Activated naive CD8-positive, alpha-beta T cell treated with anti-CD3 and anti-CD28 coated beads, Interleukin-2, amount 50 U/mL, for 24 hours (primary cell): ENCODE measurements at regions not wholly inside any gene's neighbourhood (a gene's known extent, or its start where the extent isn't known, plus 50 kb on each side); places are given as distances from the start of the nearest gene placed in this dataset.

Experiments used
- ATAC-seq: fragments of 150-1000 bp; cut with Tn5 transposase; one replicate; pipeline ENCODE4 v1.10.0; 2021
- DNase-seq: peaks from one replicate; pipeline ENCODE4 v3.0.0; 2021
- H3K27ac Mint-ChIP-seq: one replicate; pipeline ENCODE4 v1.8.0; 2021; ENCODE audit warnings: mild to moderate bottlenecking, mixed read lengths
- H3K27me3 Mint-ChIP-seq: one replicate; pipeline ENCODE4 v1.8.0; 2021; ENCODE audit warnings: mixed read lengths
- H3K36me3 Mint-ChIP-seq: one replicate; pipeline ENCODE4 v1.8.0; 2021; ENCODE audit warnings: low read depth, mixed read lengths
- H3K4me1 Mint-ChIP-seq: one replicate; pipeline ENCODE4 v1.8.0; 2021; ENCODE audit warnings: mixed read lengths
- H3K4me3 Mint-ChIP-seq: one replicate; pipeline ENCODE4 v1.8.0; 2021; ENCODE audit warnings: mild to moderate bottlenecking, moderate library complexity, mixed read lengths
- H3K9me3 Mint-ChIP-seq: one replicate; pipeline ENCODE4 v1.8.0; 2021; ENCODE audit warnings: mixed read lengths

- H3K4me1 Mint-ChIP-seq = no peaks in the 10 kb centered on the region
- H3K36me3 Mint-ChIP-seq = peaks cover 2% of the 10 kb centered on the region
- peaks cover 4% of the 10 kb centered on the region for H3K27me3 Mint-ChIP-seq
- H3K9me3 Mint-ChIP-seq = peaks cover 26% of the 10 kb centered on the region
- no peak overlapping the region for H3K27ac Mint-ChIP-seq
- DNase-seq (no peak), ATAC-seq (no peak)
- no peak overlapping the region for H3K4me3 Mint-ChIP-seq
Measured at GRCh38 chr2:126419403-126419802, 236.6 kb upstream of the GYPC start.

- Mint-ChIP-seq H3K4me3 (no peak overlapping the region), H3K4me1 (no peaks in the 10 kb centered on the region)
- no peak for ATAC-seq
Measured at GRCh38 chr2:126425943-126426342, 230.0 kb upstream of the GYPC start.

GRCh38 chr2:126429103-126429502 lies 226.9 kb upstream of the GYPC start:
- H3K27ac Mint-ChIP-seq = no peak overlapping the region
- no peak for ATAC-seq
- no peak overlapping the region for H3K4me3 Mint-ChIP-seq
- no peaks in the 10 kb centered on the region for H3K4me1 Mint-ChIP-seq
- H3K27me3 Mint-ChIP-seq = no peaks in the 10 kb centered on the region
- no peaks in the 10 kb centered on the region for H3K36me3 Mint-ChIP-seq
- H3K9me3 Mint-ChIP-seq = no peaks in the 10 kb centered on the region
- no peak for DNase-seq

More at GRCh38 chr2:126425943-126426342, 230.0 kb upstream of the GYPC start:
- peaks cover 2% of the 10 kb centered on the region for H3K9me3 Mint-ChIP-seq
- H3K36me3 Mint-ChIP-seq = no peaks in the 10 kb centered on the region
- no peak overlapping the region for H3K27ac Mint-ChIP-seq
- H3K27me3 Mint-ChIP-seq = peaks cover 4% of the 10 kb centered on the region
- DNase-seq = no peak

GRCh38 chr2:126431136-126431535 lies 224.8 kb upstream of the GYPC start:
- no peaks in the 10 kb centered on the region for H3K9me3 Mint-ChIP-seq
- ATAC-seq = no peak
- no peak for DNase-seq
- no peaks in the 10 kb centered on the region for H3K4me1 Mint-ChIP-seq
- no peak overlapping the region for H3K27ac Mint-ChIP-seq
- H3K4me3 Mint-ChIP-seq = no peak overlapping the region
- H3K36me3 Mint-ChIP-seq = no peaks in the 10 kb centered on the region
- H3K27me3 Mint-ChIP-seq = no peaks in the 10 kb centered on the region

GRCh38 chr2:126436411-126436810 lies 219.5 kb upstream of the GYPC start:
- H3K4me1 Mint-ChIP-seq = no peaks in the 10 kb centered on the region
- peaks cover 2% of the 10 kb centered on the region for H3K27me3 Mint-ChIP-seq
- ATAC-seq (no peak), DNase-seq (no peak)
- no peak overlapping the region for H3K27ac Mint-ChIP-seq
- no peaks in the 10 kb centered on the region for H3K9me3 Mint-ChIP-seq
- H3K4me3 Mint-ChIP-seq = no peak overlapping the region
- H3K36me3 Mint-ChIP-seq = no peaks in the 10 kb centered on the region

- Mint-ChIP-seq H3K4me3 (no peak overlapping the region), H3K36me3 (no peaks in the 10 kb centered on the region), H3K9me3 (no peaks in the 10 kb centered on the region), H3K4me1 (no peaks in the 10 kb centered on the region), H3K27ac (no peak overlapping the region), H3K27me3 (peaks cover 4% of the 10 kb centered on the region)
- DNase-seq = no peak
- ATAC-seq = no peak
Measured at GRCh38 chr2:126437016-126437415, 218.9 kb upstream of the GYPC start.

- H3K27ac Mint-ChIP-seq = no peak overlapping the region
- ATAC-seq = no peak
- no peaks in the 10 kb centered on the region for H3K9me3 Mint-ChIP-seq
- H3K36me3 Mint-ChIP-seq = no peaks in the 10 kb centered on the region
- no peak overlapping the region for H3K4me3 Mint-ChIP-seq
- DNase-seq = no peak
- H3K27me3 Mint-ChIP-seq = peaks cover 4% of the 10 kb centered on the region
- no peaks in the 10 kb centered on the region for H3K4me1 Mint-ChIP-seq
Measured at GRCh38 chr2:126444512-126444911, 211.4 kb upstream of the GYPC start.

GRCh38 chr2:126446106-126446695 lies 209.8 kb upstream of the GYPC start:
- ATAC-seq = no peak
- Mint-ChIP-seq H3K27ac (no peak overlapping the region), H3K4me1 (no peaks in the 10 kb centered on the region), H3K36me3 (no peaks in the 10 kb centered on the region), H3K9me3 (no peaks in the 10 kb centered on the region), H3K4me3 (no peak overlapping the region), H3K27me3 (peaks cover 3% of the 10 kb centered on the region)
- no peak for DNase-seq

GRCh38 chr2:126448611-126449010 lies 207.3 kb upstream of the GYPC start:
- Mint-ChIP-seq H3K4me1 (no peaks in the 10 kb centered on the region), H3K36me3 (no peaks in the 10 kb centered on the region), H3K27ac (no peak overlapping the region), H3K27me3 (no peaks in the 10 kb centered on the region), H3K4me3 (no peak overlapping the region), H3K9me3 (no peaks in the 10 kb centered on the region)
- ATAC-seq = no peak
- no peak for DNase-seq

GRCh38 chr2:126449677-126450076 lies 206.3 kb upstream of the GYPC start:
- Mint-ChIP-seq H3K4me3 (no peak overlapping the region), H3K36me3 (no peaks in the 10 kb centered on the region), H3K27me3 (no peaks in the 10 kb centered on the region), H3K9me3 (no peaks in the 10 kb centered on the region), H3K27ac (no peak overlapping the region), H3K4me1 (no peaks in the 10 kb centered on the region)
- no peak for DNase-seq
- no peak for ATAC-seq

- no peak for DNase-seq
- no peaks in the 10 kb centered on the region for H3K36me3 Mint-ChIP-seq
- no peaks in the 10 kb centered on the region for H3K9me3 Mint-ChIP-seq
- H3K27me3 Mint-ChIP-seq = peaks cover 5% of the 10 kb centered on the region
- H3K4me1 Mint-ChIP-seq = peaks cover 3% of the 10 kb centered on the region
- no peak for ATAC-seq
- H3K4me3 Mint-ChIP-seq = no peak overlapping the region
- no peak overlapping the region for H3K27ac Mint-ChIP-seq
Measured at GRCh38 chr2:126463892-126464674, 191.9 kb upstream of the GYPC start.

- no peaks in the 10 kb centered on the region for H3K36me3 Mint-ChIP-seq
- DNase-seq (no peak), ATAC-seq (no peak)
- no peaks in the 10 kb centered on the region for H3K9me3 Mint-ChIP-seq
- H3K4me3 Mint-ChIP-seq = no peak overlapping the region
- peaks cover 3% of the 10 kb centered on the region for H3K4me1 Mint-ChIP-seq
- peaks cover 9% of the 10 kb centered on the region for H3K27me3 Mint-ChIP-seq
- no peak overlapping the region for H3K27ac Mint-ChIP-seq
Measured at GRCh38 chr2:126467367-126468054, 188.4 kb upstream of the GYPC start.

- Mint-ChIP-seq H3K27ac (no peak overlapping the region), H3K4me3 (no peak overlapping the region), H3K36me3 (no peaks in the 10 kb centered on the region), H3K9me3 (peaks cover 5% of the 10 kb centered on the region), H3K27me3 (peaks cover 15% of the 10 kb centered on the region), H3K4me1 (no peaks in the 10 kb centered on the region)
- DNase-seq (no peak), ATAC-seq (no peak)
Measured at GRCh38 chr2:126475031-126475430, 180.9 kb upstream of the GYPC start.

- Mint-ChIP-seq H3K9me3 (peaks cover 5% of the 10 kb centered on the region), H3K27me3 (peaks cover 11% of the 10 kb centered on the region), H3K4me3 (no peak overlapping the region), H3K36me3 (no peaks in the 10 kb centered on the region), H3K27ac (no peak overlapping the region), H3K4me1 (no peaks in the 10 kb centered on the region)
- ATAC-seq (no peak), DNase-seq (no peak)
Measured at GRCh38 chr2:126476691-126477090, 179.3 kb upstream of the GYPC start.

- no peak for ATAC-seq
- Mint-ChIP-seq H3K36me3 (no peaks in the 10 kb centered on the region), H3K4me3 (no peak overlapping the region), H3K9me3 (peaks cover 5% of the 10 kb centered on the region), H3K27me3 (peaks cover 1% of the 10 kb centered on the region), H3K27ac (no peak overlapping the region), H3K4me1 (no peaks in the 10 kb centered on the region)
- DNase-seq = no peak
Measured at GRCh38 chr2:126480033-126480432, 175.9 kb upstream of the GYPC start.
